GM13977 (cell line): ENCODE measurements at regions not wholly inside any gene's neighbourhood (a gene's known extent, or its start where the extent isn't known, plus 50 kb on each side); places are given as distances from the start of the nearest gene placed in this dataset.

Experiments
- DNase-seq: peaks from one replicate; pipeline ENCODE4 v3.0.0; 2012; ENCODE audit warnings: low spot score
- in situ Hi-C: fragments of 300-500 bp; cut with MboI; formaldehyde crosslinking; loops from one replicate; pipeline ENCODE4 v1.12.0; 2022; ENCODE audit warnings: low sequenced_read_pairs, low pct_unique_long_range_greater_than_20kb, mixed read lengths, inconsistent platforms; ENCODE audit not compliant: unreplicated experiment
- TF ChIP-seq, protein P1 (sequence below): IDR thresholded peaks from 2 replicates; pipeline ENCODE4 v1.5.1; 2012; ENCODE audit warnings: mild to moderate bottlenecking, control low read depth; ENCODE audit not compliant: insufficient read depth; ENCODE audit errors: extremely low read depth, missing control alignments

DNA sequence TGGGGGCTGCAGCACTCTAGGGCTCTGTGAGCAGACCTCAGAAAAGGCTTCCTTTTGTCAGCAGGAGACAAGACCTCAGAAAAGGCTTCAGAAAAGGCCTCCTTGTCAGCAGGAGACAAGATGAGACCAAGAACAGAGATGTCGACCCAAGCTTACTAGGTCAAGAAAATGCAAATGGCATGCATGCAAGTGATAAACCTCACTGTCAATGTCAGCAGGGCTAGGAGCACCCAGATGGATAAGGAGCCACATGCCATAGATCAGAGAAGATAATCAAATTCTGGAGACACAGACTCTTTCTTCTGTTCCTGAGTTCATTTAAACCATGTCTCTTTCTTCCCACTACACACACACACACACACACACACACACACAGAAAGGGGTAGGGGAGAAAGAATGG, 285.9 kb downstream of the CHRM3 start:
- in situ Hi-C loops = no loop called here
- TF ChIP-seq, protein P1, sequence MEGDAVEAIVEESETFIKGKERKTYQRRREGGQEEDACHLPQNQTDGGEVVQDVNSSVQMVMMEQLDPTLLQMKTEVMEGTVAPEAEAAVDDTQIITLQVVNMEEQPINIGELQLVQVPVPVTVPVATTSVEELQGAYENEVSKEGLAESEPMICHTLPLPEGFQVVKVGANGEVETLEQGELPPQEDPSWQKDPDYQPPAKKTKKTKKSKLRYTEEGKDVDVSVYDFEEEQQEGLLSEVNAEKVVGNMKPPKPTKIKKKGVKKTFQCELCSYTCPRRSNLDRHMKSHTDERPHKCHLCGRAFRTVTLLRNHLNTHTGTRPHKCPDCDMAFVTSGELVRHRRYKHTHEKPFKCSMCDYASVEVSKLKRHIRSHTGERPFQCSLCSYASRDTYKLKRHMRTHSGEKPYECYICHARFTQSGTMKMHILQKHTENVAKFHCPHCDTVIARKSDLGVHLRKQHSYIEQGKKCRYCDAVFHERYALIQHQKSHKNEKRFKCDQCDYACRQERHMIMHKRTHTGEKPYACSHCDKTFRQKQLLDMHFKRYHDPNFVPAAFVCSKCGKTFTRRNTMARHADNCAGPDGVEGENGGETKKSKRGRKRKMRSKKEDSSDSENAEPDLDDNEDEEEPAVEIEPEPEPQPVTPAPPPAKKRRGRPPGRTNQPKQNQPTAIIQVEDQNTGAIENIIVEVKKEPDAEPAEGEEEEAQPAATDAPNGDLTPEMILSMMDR = no peak
- no peak for DNase-seq

DNA sequence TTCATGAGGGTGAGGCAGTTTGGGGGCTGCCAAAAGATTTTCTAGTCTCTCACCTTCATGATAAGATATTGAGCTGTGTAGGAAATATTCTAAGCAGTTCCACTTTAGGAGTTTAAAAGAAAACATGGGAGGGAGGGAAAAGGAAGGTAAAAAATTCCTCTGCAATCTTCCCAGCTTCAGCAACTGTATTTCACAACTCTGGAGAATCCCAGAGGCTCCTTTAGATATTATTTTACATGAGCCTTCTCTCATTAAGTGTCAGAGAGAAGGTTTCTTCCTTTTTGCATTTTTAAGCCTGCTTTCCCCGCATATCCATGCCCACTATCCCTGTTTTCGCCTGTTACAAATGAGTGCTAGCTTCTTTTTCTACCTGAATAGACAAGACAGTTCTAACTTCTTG, 289.4 kb downstream of the CHRM3 start:
- TF ChIP-seq, protein P1 = no peak
- no peak for DNase-seq
- in situ Hi-C loops = no loop called here

DNA sequence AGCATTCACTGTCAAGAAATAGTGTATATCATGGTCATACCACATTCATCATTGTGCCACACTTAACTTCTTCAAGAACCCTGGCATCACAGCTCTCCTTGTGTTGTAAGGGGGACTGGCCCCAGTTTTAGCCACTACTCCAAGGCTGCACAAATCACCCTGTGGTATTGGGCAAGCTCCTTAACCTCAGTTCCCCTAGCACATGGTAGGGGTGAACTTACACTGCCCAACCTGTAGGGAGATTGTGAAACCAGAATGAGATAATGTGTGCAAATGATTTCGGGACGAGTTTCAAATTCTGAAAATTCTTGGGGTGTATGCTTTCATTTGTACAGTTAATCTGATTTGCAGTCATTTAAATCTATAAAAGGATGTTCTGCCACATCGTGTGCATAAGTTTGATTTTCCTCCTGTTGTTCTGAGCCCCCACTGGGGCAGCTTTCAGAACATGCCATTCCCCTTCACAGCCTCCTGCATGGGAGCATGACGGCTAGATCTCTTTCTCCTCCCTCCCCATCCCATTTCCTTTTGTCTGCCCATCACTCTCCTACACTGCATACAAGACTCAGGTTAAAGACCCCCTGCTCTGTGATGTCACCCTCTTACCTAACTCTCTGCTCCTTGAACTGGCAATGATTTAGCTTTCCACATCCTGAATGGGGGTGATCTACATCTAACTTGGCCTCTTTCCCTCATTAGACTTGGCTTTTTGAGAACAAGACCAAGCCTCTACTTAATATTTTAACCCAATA, 290.3 kb downstream of the CHRM3 start:
- TF ChIP-seq, protein P1 = no peak
- in situ Hi-C loops = no loop called here
- DNase-seq = no peak

DNA sequence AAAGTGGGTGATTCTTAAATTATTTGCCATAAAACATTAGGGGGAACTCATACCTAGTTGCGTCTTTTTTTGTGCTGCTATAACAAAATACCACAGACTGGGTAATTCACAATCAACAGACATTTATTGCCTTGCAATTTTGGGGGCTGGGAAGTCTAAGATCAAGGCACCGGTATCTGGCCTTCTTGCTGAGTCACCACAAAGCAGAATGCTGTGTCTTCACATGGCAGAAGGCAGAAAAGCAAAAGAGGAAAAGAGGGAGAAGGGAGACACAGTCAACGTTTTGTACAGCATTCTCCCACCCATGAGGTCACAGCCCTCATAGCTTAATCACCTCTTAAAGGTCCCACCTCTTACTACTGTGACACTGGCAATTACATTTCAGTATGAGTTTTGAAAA, 291.0 kb downstream of the CHRM3 start:
- TF ChIP-seq, protein P1 = no peak
- in situ Hi-C loops = no loop called here
- no peak for DNase-seq

DNA sequence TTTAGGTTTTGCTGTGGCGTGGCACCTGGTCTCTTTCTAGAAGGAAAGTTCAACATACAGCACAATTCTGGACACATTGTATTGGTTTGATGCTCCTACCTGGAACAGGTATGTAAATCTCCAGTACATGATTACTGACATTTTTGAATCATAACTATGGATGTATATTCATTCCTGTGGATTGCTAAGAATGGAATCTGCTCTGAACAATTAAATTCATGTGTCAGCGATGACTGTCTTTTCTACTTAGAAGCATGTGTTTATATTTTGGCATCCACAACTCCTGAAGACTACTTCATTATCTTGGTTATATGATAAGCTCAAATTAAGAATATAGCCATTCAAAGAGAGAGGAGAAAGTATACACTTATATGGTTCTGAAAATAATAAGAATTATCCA, 291.8 kb downstream of the CHRM3 start:
- TF ChIP-seq, protein P1 = no peak
- in situ Hi-C loops = no loop called here
- DNase-seq = no peak

DNA sequence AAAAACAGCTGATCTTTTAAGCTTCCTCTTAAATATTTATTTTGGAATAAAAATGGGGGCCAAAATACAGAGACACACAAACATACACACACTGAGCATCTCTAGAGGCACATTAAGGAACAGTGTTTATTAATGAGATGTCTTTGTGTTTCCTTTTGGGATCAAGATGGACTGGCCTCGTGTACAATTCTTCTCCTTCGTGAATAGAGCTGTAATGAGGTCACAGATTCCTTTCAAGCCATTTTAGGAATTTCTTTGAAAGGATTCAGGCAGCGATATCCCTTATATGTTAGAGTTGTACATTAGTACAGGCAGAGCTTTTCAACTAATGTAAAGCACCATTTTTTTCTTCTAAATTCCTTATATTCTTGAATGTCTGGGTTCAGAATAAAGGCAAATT, 295.7 kb downstream of the CHRM3 start:
- no peak for DNase-seq
- in situ Hi-C loops = no loop called here

More for the DNA sequence above, 295.7 kb downstream of the CHRM3 start:
- TF ChIP-seq, protein P1 = no peak
